GM21390 (cell line): ENCODE measurements at regions not wholly inside any gene's neighbourhood (a gene's known extent, or its start where the extent isn't known, plus 50 kb on each side); places are given as distances from the start of the nearest gene placed in this dataset.

Experiments used
- ATAC-seq: cut with Tn5 transposase; IDR thresholded peaks from one replicate; pipeline ENCODE4 v1.9.1; 2021; ENCODE audit not compliant: unreplicated experiment

GRCh38 chr14:49396801-49397200 lies 189.4 kb downstream of the RPS29 start:
- no peak for ATAC-seq

GRCh38 chr14:49381778-49382177 lies 204.4 kb downstream of the RPS29 start:
- no peak for ATAC-seq

DNA sequence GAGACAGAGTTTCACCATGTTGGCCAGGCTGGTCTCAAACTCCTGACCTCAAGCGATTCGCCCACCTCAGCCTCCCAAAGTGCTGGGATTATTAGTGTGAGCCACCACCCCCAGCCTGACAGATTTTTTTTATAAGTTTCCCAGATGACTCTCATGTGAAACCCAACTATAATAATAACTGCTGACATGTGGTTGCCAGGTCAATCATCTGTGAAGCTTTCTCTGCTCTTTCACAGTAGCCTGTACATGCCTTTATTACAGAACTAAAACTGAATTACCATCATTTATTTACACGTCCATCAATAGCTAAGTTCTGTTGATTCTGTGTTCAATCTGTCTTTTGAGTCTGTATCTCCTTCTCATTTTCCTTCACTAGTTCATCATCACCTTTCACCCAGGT lies 218.5 kb downstream of the RPS29 start:
- ATAC-seq, result no peak

GRCh38 chr14:49366416-49366815 lies 219.8 kb downstream of the RPS29 start:
- ATAC-seq, result no peak

DNA sequence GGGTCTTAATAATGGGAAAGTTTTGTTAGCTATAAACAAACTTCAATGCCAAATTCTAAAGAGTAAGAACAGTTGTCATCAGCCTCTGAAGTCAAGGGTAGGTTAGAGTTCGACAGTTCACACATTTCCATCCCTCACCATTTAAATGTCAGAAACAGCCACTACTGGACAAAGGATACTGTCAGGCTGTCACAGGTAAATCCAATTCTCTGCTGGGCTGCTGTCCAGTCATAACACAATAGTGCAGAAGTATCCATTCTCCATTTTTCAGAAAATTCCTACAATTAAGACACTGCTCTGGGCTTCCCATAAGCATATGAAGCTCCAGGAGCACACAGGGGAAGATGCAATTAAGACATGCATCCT lies 221.4 kb downstream of the RPS29 start:
- no peak for ATAC-seq

DNA sequence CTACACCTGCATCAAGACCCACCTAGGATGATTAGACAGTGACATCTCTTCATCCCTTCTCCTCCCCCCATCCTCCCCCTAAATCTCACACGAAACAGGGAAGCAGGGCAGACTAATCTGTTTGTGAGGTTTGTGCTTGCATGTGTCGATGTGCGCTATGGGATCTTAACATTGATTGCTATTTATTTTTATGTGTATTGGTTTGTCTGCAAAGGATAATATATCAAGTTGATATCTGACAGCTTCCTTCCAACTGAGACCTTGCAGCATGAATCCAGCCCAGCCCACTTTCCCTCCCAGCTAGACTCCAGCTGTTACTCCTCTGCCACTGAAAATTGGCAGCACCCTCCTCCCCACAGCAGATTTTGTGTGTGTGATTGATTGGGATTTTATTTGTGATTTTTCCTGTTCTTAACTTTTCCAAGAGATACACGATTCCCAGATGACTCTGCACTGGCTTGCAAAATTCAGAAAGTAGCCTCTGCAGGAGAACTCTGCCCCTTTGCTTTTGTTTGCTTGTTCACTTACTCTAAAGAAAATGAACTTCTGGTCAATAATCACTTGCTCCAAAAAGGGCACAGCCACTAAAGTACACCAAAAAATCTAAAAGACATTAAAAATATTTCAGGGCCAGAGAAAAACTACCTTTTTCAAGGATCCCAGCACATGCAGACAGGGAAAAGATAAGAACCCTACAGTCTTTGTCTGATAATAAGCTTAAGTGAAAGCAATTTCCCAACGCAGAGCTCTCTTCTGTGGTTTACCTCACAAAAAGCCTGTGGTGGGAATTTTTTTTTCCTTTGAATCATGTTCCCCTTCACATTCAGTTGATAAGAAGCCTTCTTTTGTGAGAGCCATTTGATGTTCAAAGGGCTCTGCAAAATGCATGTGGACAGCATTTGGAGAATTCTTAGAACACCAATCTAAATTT lies 222.1 kb downstream of the RPS29 start:
- ATAC-seq, result no peak

GRCh38 chr14:49362916-49363315 lies 223.3 kb downstream of the RPS29 start:
- no peak for ATAC-seq

- no peak for ATAC-seq
Measured at GRCh38 chr14:49339130-49339529, 247.1 kb downstream of the RPS29 start.

DNA sequence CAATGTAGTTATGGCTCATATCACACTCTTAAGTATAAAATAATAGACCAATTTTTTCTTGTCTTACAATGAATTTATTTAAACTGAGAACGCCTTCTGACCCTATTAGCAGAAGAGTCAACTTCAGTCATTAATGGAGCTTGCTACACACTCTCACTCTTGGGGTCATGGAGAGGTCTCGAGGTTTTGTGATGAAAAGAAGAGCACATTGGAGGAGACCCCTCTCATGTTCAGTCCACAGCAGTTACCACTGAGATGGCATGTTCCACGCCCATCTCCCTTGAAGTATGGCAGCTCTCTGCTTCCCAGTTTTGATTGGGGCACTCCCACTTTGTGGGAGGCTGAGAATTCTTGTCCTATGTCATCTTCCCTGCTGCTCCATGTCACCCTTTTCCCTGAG lies 266.4 kb downstream of the RPS29 start:
- ATAC-seq, result no peak

DNA sequence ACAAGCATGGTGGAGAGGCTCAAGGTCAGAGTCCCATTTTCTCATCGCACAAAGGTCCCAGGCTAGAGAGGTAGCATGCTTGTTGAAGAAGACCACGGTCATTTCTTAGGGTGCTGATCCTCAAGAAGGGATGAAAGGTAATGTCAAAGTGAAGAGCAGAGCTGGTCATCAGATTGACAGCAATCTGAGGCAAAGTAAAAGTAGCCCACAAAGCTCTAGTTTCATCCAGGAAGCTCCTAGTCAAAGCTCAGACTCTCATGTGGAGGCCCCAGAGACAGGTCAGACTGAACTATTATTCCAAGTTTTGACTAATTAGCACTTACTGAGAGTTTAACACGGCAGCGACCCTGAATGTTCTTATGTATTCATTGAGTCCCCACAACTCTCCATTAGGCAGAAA lies 270.6 kb downstream of the RPS29 start:
- ATAC-seq, result no peak

DNA sequence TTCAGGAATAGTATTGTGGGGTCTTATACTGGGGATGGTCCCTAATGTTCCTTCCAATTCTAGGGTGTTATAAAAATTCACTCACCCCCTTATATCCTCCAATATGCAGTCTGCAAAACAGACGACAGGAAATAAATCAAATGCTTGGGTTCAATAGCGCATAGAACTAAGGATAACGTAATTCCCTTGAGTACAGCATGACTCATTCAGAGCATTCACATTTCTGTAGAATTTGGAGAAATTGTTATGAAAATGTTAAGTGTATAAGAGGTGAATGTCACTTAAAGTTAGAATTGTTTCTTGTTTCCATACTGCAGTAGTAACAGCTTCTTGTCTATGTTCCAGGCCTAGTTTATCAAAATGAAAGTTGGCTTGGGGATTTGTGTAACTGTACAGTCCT lies 271.4 kb downstream of the RPS29 start:
- no peak for ATAC-seq

DNA sequence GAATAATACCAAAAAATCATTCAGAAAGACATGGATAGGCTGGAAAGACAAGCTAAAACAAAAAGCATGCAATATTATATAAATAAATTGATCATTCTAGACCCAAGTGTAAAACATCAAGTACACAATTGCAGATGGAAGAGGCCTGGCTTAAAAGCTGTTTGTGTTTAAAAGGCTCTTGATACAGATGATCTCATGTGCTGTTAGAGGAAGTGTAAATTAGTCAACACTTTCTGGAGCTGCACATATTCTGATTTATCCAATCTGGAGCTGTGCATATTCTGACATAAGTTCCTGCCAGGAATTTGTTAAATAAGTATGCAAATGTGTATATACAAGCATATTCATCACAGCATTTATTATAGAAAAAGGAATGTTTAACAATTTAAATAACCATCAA lies 273.1 kb downstream of the RPS29 start:
- ATAC-seq, result no peak

- no peak for ATAC-seq
Measured at GRCh38 chr14:49310298-49310697, 275.9 kb downstream of the RPS29 start.

DNA sequence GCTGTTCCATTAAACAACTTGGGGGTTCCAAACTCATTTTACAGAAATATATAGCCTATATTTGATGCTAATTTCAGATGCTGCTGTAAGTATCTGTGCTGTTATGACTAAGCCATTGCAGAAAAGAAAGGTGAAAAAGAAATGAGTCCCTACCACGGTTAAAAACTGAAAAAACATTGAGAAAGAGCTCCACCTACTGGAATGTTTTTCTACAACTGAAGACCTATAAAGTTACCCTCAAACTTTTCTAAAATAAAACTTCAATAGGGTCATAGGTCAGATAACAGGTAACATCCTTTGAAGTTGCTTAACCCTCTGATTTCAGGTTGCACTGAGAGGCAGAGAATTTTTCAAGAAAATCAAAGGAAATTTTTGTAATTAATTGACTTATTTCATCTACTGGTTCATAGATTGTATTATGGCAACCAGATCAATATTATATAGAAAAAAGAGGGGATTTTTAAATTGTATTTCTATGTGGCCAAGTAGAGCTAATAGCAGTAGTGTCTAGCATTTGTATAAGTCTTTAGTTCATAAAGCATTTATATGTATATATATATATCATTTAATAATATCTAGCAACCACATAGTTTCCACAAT lies 279.9 kb downstream of the RPS29 start:
- peak; percentile 73 for ATAC-seq

- ATAC-seq, result no peak
Measured at GRCh38 chr14:49303946-49304516, 282.1 kb downstream of the RPS29 start.

- no peak for ATAC-seq
Measured at GRCh38 chr14:49297102-49297501, 289.1 kb downstream of the RPS29 start.

- no peak for ATAC-seq
Measured at GRCh38 chr14:49294621-49295148, 291.5 kb downstream of the RPS29 start.

DNA sequence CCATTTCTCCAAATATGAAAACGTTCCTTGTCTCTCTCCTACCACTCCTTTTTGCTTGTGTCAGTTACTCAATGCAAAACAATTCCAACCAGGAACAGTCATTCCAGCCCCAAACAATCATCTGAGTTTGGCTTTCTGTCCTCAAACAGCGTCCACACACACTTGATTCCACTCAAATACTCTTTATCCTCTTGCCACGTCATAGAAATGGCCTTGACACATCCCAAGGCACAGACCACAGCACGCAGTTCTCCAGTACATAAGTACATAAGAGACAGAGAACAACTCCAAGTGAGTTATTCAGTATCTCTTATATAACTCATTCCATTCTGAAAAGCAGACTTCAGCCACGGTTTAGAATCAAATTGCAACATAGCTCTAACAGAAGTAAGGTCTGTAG lies 299.2 kb downstream of the RPS29 start:
- ATAC-seq, result no peak

DNA sequence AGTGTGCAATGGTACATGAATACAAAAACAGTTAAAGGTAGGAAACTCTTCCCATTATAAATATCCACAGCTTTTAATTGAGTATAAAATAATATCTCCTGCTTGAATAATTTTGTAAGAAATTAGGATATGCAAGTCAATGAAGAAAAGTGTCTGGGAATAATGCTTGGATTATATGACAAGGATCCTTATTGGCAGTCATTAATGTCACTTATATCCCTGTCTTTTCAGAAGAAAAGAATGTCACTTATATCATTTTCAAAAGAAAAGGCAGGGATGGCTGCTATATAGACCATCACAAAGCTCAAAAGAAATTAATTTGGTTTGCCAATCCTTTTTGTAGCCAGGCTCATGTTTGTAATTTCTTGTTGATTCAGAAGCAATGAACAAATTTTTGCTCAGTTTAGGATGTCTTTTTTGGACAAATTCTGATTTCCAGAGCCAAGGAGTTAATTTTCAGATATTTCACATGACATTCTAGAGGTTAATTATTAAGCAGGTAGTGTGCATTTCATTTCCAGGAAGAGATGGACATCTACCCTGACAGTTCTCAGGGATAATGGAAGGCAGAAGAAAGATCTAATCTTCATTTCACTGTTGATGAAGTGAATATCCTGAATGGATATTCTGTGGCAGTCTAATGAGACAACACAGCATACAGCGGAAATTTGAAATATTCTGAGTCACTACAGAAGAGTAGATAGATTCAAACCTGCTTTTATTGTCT lies 299.8 kb downstream of the RPS29 start:
- no peak for ATAC-seq

DNA sequence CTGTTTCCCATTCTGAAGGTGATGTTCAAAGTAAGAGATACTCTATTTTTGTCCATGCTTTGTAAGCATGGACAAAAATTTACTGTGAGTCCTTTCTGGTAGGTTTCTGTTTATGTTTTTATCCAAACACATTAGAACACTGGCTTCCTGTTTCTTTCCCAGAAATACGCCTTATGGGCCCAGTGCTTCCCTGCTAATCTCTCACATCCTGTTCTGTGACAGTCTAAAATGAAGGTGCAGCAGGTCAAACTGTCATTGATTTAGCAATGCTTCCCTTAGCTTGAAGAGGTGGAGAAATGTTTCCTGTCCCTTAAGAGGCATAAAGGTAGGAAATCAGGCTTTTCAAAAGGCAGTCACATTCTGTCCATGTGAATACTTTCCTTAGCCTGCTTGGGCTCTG lies 305.6 kb downstream of the RPS29 start:
- ATAC-seq, result no peak

GRCh38 chr14:49250517-49250916 lies 335.7 kb downstream of the RPS29 start:
- ATAC-seq, result no peak
